WTC11 (cell line): ENCODE measurements at regions not wholly inside any gene's neighbourhood (a gene's known extent, or its start where the extent isn't known, plus 50 kb on each side); places are given as distances from the start of the nearest gene placed in this dataset.

Experiments
- CTCF ChIP-seq: fragments of 200-600 bp; IDR thresholded peaks from 2 replicates; pipeline ENCODE4 v1.8.0; 2022; ENCODE audit warnings: antibody characterized with exemption
- NFYB ChIP-seq: sonication (generic); formaldehyde crosslinking; conservative IDR thresholded peaks from 2 replicates; pipeline ENCODE4 v1.8.0; 2022; ENCODE audit warnings: low read depth, missing genetic modification reagents
- PREB ChIP-seq: sonication (generic); formaldehyde crosslinking; IDR thresholded peaks from 2 replicates; pipeline ENCODE4 v1.8.1; 2022; ENCODE audit warnings: mild to moderate bottlenecking, missing genetic modification reagents, moderate library complexity, borderline replicate concordance
- PRRX2 ChIP-seq: fragments of 250-450 bp; sonication (Bioruptor Pico); IDR thresholded peaks from 2 replicates; pipeline ENCODE4 v1.8.0; 2021; ENCODE audit warnings: mild to moderate bottlenecking
- USF1 ChIP-seq: sonication (generic); formaldehyde crosslinking; IDR thresholded peaks from 2 replicates; pipeline ENCODE4 v1.8.0; 2022; ENCODE audit warnings: mild to moderate bottlenecking, missing genetic modification reagents
- ZBTB43 ChIP-seq: sonication (generic); formaldehyde crosslinking; IDR thresholded peaks from 2 replicates; pipeline ENCODE4 v1.8.1; 2023; ENCODE audit warnings: mild to moderate bottlenecking, missing genetic modification reagents
- ZNF121 ChIP-seq: sonication (generic); formaldehyde crosslinking; IDR thresholded peaks from 2 replicates; pipeline ENCODE4 v1.8.0; 2023; ENCODE audit warnings: missing genetic modification reagents
- ZNF232 ChIP-seq: sonication (generic); formaldehyde crosslinking; IDR thresholded peaks from 2 replicates; pipeline ENCODE4 v1.8.0; 2022; ENCODE audit warnings: mild to moderate bottlenecking, missing genetic modification reagents
- ZNF512 ChIP-seq: sonication (generic); formaldehyde crosslinking; IDR thresholded peaks from 2 replicates; pipeline ENCODE4 v1.8.1; 2022; ENCODE audit warnings: missing genetic modification reagents, borderline replicate concordance

- TF ChIP-seq PREB (CRISPR knock-in tag) (no peak), CTCF (no peak), USF1 (CRISPR knock-in tag) (no peak), ZNF232 (CRISPR knock-in tag) (no peak), ZBTB43 (CRISPR knock-in tag) (no peak), NFYB (CRISPR knock-in tag) (no peak), PRRX2 (no peak), ZNF512 (no peak), ZNF121 (CRISPR knock-in tag) (no peak)
Observed at GRCh38 chr20:60570481-60571277, 612.5 kb downstream of the CDH26 start.
